Coronary artery (tissue), 2 donors: ENCODE measurements at regions not wholly inside any gene's neighbourhood (a gene's known extent, or its start where the extent isn't known, plus 50 kb on each side); places are given as distances from the start of the nearest gene placed in this dataset.

ENCODE experiments used
- DNase-seq: peaks from one replicate; pipeline ENCODE4 v3.0.0-alpha.2; 2017; ENCODE audit warnings: low spot score
- H3K27ac ChIP-seq, 2 donors: fragments of 200-600 bp; sonication (generic); one replicate each; pipeline ENCODE4 v1.5.1; 2016 to 2019
- H3K4me3 ChIP-seq: fragments of 200-600 bp; sonication (generic); 2 replicates; pipeline ENCODE4 v1.5.1; 2016; ENCODE audit warnings: mild to moderate bottlenecking, moderate library complexity
- CTCF ChIP-seq: fragments of 200-600 bp; sonication (generic); IDR thresholded peaks from one replicate; pipeline ENCODE4 v1.5.1; 2019; ENCODE audit warnings: antibody characterized with exemption

- no peak for DNase-seq
- TF ChIP-seq CTCF, result no peak
- H3K27ac ChIP-seq, result peak overlapping the region; percentile 84 to 95
- no peak overlapping the region for H3K4me3 ChIP-seq
These were observed 122.8 kb upstream of the PTPN1 start for GRCh38 chr20:50387218-50387995.

GRCh38 chr20:50387996-50388332, 122.2 kb upstream of the PTPN1 start:
- TF ChIP-seq CTCF, result no peak
- Histone ChIP-seq H3K4me3 (no peak overlapping the region), H3K27ac (peak overlapping the region; percentile 84 to 95)
- no peak for DNase-seq

GRCh38 chr20:50388733-50389437, 121.3 kb upstream of the PTPN1 start:
- no peak for DNase-seq
- TF ChIP-seq CTCF, result no peak
- Histone ChIP-seq H3K27ac (peak overlapping the region; percentile 84 to 95), H3K4me3 (no peak overlapping the region)

- H3K27ac ChIP-seq, result peak overlapping the region; percentile 84 to 95
- TF ChIP-seq CTCF, result no peak
- DNase-seq, result no peak
- no peak overlapping the region for H3K4me3 ChIP-seq
These were observed 120.8 kb upstream of the PTPN1 start for GRCh38 chr20:50389438-50389807.

- DNase-seq, result no peak
- Histone ChIP-seq H3K27ac (peak overlapping the region; percentile 84 to 95), H3K4me3 (no peak overlapping the region)
- no peak for TF ChIP-seq CTCF
These were observed 120.1 kb upstream of the PTPN1 start for GRCh38 chr20:50389808-50390684.

- no peak overlapping the region for H3K4me3 ChIP-seq
- no peak for DNase-seq
- TF ChIP-seq CTCF, result no peak
- peak overlapping the region; percentile 84 to 95 for H3K27ac ChIP-seq
These were observed 119.3 kb upstream of the PTPN1 start for GRCh38 chr20:50390685-50391443.
